Liver (tissue), 3 donors: ENCODE measurements at regions not wholly inside any gene's neighbourhood (a gene's known extent, or its start where the extent isn't known, plus 50 kb on each side); places are given as distances from the start of the nearest gene placed in this dataset.
"Not testable (repeated sequence)": the region's sequence is repeated elsewhere in the genome, so short reads cannot be mapped to it uniquely, and the experiment has no call there.

Source experiments
- ATF3 ChIP-seq: IDR thresholded peaks from 2 replicates; pipeline ENCODE4 v1.6.1; 2016; ENCODE audit warnings: antibody characterized with exemption
- CTCF ChIP-seq: fragments of 150-350 bp; IDR thresholded peaks from 2 replicates; pipeline ENCODE4 v1.5.1; 2017; ENCODE audit warnings: improper control_type of control experiment, low read depth, low read length; ENCODE audit not compliant: missing input control
- GABPA ChIP-seq, 2 donors: IDR thresholded peaks in 1 of 2; conservative IDR thresholded peaks in 1 of 2; 2 replicates each; pipeline ENCODE4 v1.6.1; 2016; ENCODE audit warnings: antibody characterized with exemption in 2 of 2, mild to moderate bottlenecking in 1 of 2, moderate library complexity in 1 of 2
- JUND ChIP-seq, 2 donors: IDR thresholded peaks; 2 replicates each; pipeline ENCODE4 v1.6.1; 2016; ENCODE audit warnings: antibody characterized with exemption in 2 of 2
- MAX ChIP-seq: IDR thresholded peaks from 2 replicates; pipeline ENCODE4 v1.6.1; 2016; ENCODE audit warnings: antibody characterized with exemption
- NR2F2 ChIP-seq: IDR thresholded peaks from 2 replicates; pipeline ENCODE4 v1.6.1; 2016; ENCODE audit warnings: antibody characterized with exemption
- RAD21 ChIP-seq, 2 donors: IDR thresholded peaks; 2 replicates each; pipeline ENCODE4 v1.6.1; 2016; ENCODE audit warnings: antibody characterized with exemption in 2 of 2, mild to moderate bottlenecking in 2 of 2
- YY1 ChIP-seq: IDR thresholded peaks from 2 replicates; pipeline ENCODE4 v1.6.1; 2016; ENCODE audit warnings: antibody characterized with exemption, mild to moderate bottlenecking
- donor health status: healthy.
- donor health status: healthy.

- TF ChIP-seq CTCF; YY1; GABPA (IDR thresholded peaks at IDR 0.05 in 1 of 2, conservative IDR thresholded peaks at IDR 0.05 in 1 of 2); ATF3; JUND (IDR thresholded peaks at IDR 0.05); MAX; RAD21 (IDR thresholded peaks at IDR 0.05); NR2F2: not testable (repeated sequence)
These were observed 171.5 kb downstream of the PLCE1 start for GRCh38 chr10:94165158-94165611.
